ENCODE measurements at regions not wholly inside any gene's neighbourhood (a gene's known extent, or its start where the extent isn't known, plus 50 kb on each side); places are given as distances from the start of the nearest gene placed in this dataset.
"Not testable (repeated sequence)": the region's sequence is repeated elsewhere in the genome, so short reads cannot be mapped to it uniquely, and the experiment has no call there.

DNA sequence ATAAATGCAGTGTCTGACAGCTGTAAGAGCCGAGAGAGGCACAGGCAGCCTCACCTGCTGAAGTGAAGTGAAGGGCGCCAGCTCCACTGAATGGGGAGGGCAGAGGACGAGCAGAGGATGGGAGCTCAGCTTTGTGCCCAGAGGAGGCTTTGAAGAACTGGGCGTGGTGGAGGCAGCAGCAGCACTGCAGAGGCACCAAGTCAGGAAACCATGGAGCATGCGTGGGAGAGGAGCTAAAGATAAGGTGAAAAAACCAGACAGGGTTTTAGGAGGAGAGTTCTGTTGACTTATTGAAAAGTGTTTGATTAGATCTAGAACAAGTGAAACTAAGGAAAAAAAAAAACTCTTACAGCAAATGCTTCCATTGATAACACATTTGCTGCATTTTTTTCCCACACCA lies 216.4 kb downstream of the CXCL12 start:
- DNase-seq: no peak

DNA sequence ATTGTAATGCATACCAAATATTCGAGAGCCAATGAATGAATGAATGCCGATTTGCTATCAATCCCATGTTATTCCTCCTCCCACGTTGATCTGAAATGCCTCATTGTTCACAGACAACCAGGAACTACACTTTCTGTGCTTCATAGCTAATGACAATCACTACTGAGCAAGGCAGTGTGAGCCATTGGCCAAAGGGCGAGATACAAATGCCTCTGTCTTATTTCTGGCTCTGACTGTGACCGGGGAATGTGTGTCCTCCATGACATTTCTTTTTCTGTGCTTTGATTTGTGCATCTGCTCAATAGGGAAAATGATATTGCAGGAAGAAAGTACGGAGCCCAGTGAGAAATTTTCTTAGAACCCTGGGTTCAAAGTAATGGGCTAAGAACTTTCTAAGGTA lies 217.1 kb downstream of the CXCL12 start:
- DNase-seq: no peak

- DNase-seq: no peak
Observed at GRCh38 chr10:44166441-44166840, 218.5 kb downstream of the CXCL12 start.

DNA sequence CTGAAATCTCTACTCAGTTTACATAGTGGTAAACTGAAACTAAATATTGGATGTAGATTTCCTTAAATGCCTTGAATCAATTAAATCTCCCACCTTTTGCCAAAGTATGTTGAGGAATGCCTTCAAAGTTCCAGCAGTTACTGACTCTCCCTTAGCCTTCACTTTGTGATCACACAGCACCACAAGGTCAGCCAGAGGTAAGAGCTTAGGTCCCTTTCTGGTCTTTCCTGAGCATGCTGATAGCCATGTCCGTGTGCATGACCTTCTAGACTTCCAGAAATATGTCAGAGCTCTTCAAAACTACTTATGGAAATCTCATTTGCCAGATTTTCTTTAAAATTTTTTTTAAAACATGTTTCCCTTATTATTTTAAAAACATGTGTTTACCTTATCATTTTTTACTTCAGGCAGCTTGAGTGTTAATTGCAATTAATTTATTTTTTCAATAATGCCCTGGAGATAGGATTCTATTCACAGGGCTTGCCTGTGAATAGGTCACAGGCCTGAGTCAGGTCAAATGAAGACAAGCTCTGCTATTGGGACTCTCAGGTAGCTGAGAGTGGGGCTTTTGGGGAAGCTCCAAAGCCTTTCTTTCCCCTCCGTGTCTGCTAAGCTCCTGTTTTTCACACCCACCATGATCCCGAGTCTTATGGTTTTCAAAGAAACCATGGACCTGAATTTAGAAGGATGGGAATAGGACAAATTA lies 220.5 kb downstream of the CXCL12 start:
- no peak for DNase-seq

GRCh38 chr10:44161184-44161583 lies 223.7 kb downstream of the CXCL12 start:
- DNase-seq: no peak

- no peak for DNase-seq
Observed at GRCh38 chr10:44157574-44157973, 227.3 kb downstream of the CXCL12 start.

- DNase-seq: no peak
Observed at GRCh38 chr10:44154956-44155355, 229.9 kb downstream of the CXCL12 start.

GRCh38 chr10:44153918-44154670 lies 230.8 kb downstream of the CXCL12 start:
- no peak for DNase-seq

DNA sequence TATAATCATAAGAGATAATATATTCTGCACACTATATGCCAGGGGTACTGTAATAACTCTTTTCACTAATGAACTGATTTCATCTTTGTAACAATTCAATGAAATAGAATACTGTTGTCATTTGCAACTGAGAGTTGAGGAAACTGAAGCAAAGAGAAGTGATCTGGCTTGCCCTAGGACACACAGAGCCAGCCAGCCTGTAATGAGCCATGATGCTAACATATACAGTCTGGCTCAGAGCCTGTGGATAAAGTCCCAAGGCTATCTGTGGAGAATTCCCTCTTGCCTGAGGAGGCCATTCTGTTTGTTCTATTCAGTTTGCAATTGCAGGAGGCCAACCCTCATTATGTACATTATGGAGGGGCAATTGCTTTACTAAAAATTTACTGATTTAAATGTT lies 241.3 kb downstream of the CXCL12 start:
- no peak for DNase-seq

- DNase-seq: no peak
Observed at GRCh38 chr10:44132361-44133289, 252.3 kb downstream of the CXCL12 start.

- DNase-seq: no peak
Observed at GRCh38 chr10:44126291-44126717, 258.6 kb downstream of the CXCL12 start.

DNA sequence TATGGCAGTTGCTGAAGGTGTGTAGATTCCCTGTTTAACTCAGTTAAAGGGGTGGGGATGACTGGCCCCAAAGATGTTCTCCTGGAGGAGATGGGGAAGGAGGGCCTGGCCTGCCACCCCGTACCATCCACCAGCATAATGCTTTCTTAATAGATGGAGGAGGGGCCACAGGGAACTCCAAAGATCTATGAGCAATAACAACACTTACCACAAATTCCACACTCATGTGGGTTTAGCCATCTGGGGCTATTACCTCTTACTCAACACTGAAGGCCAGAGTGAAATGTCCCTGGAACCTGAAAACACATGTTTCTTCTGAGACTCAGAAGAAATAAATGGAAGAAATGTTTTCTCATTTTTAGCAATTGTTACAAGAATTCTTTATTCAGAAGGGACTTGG lies 259.0 kb downstream of the CXCL12 start:
- no peak for DNase-seq

DNA sequence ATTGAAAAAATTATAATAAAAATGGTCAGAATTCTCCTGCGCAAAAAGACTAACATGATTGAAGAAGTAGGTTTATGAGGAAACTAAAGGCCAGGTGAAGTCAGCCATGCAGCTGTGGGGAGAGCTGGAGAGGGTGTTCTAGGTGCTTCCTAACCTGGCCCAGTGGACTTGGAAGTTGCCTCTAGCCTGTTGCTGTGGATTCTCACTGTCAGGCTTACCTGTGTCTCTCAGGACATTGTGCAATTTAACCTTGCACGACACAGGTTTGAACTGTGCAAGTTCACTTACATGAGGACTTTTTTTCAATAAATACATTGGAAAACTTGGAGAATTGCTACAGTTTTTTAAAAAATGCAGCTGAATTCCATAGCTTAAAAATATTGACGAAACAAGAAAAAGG lies 266.4 kb downstream of the CXCL12 start:
- DNase-seq: no peak

GRCh38 chr10:44116474-44116873 lies 268.4 kb downstream of the CXCL12 start:
- no peak for DNase-seq

GRCh38 chr10:44115516-44115915 lies 269.4 kb downstream of the CXCL12 start:
- DNase-seq: no peak

- no peak for DNase-seq
Observed at GRCh38 chr10:44114441-44114840, 270.5 kb downstream of the CXCL12 start.

DNA sequence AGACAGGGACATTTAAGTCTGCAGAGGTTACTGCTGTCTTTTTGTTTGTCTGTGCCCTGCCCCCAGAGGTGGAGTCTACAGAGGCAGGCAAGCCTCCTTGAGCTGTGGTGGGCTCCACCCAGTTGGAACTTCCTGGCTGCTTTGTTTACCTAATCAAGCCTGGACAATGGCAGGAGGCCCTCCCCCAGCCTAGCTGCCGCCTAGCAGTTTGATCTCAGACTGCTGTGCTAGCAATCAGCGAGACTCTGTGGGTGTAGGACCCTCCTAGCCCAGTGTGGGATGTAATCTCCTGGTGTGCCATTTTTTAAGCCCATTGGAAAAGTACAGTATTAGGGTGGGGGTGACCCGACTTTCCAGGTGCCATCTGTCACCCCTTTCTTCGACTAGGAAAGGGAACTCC lies 272.6 kb downstream of the CXCL12 start:
- not testable (repeated sequence) for DNase-seq

DNA sequence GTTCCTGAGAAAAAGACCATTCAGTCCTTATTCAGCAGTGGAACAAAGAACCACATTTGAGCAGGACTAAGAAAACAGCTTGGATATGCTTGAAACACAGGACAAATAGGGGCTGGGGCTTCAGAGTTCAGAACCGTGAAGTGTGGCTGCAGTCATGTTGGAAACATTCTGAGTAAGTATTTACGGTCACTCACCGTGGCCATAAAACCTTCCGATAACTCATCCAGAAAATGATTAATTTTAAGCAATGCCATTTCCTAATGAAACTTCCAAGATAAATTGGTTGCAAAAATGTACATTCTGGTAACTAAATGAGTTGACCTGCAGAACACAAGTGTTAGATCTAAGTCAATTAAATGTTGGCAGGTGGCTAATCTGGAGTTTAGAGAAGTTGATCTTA lies 279.2 kb downstream of the CXCL12 start:
- no peak for DNase-seq

- DNase-seq: no peak
Observed at GRCh38 chr10:44102726-44103255, 282.1 kb downstream of the CXCL12 start.

GRCh38 chr10:44101082-44101481 lies 283.8 kb downstream of the CXCL12 start:
- DNase-seq: no peak

- DNase-seq: no peak
Observed at GRCh38 chr10:44099511-44099910, 285.4 kb downstream of the CXCL12 start.

- not testable (repeated sequence) for DNase-seq
Observed at GRCh38 chr10:44096217-44096616, 288.7 kb downstream of the CXCL12 start.

DNA sequence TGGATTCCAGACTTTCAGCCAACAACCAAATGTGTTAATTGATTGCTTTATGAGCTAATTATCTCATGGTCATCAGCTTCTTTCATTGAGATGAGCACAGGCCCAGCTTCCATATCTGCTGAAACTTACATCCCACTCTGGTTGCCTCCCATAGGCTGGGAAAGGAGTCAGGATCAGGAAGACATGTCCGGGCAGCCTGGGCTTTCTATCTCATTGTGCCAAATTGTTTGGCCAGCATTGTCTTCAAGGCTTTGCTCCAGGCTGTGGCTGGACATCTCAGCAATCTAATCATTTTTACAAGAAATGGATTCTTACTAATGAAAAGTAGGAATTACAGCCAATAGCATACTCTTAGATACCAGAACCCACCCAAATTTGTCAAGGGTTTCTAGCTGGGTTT lies 295.2 kb downstream of the CXCL12 start:
- no peak for DNase-seq

Measured in stimulated activated CD4-positive, alpha-beta T cell treated with anti-CD3 and anti-CD28 coated beads, Interleukin-1b, Interleukin-23, amount 100 ng/mL, for 48 hours (primary cell).